ENCODE measurements at regions not wholly inside any gene's neighbourhood (a gene's known extent, or its start where the extent isn't known, plus 50 kb on each side); places are given as distances from the start of the nearest gene placed in this dataset.

DNA sequence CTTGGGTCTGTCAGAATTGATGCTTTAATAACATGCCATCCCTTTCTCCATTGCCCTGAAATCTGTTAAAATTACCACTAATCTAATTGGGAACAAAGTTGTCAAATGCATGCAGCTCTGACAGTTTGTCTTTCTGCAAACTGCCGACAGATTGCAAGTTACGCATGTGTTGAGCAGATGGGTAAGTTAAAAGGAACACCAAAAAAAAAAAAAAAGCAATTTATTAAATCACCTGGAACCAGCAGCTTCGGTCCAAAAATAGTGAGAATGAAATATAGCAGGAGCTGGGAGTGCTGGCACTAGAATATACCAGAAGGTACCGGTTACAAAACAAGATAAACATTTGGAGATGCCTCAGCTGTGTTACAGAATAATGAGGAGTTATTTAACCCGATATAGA lies 149.6 kb upstream of the C1orf87 start:
- no peaks in the 10 kb centered on the region for H3K36me3 ChIP-seq (ENCODE audit: control insufficient read depth, insufficient read depth, low read length)
- no peak overlapping the region for H3K4me3 ChIP-seq (ENCODE audit: low read depth, low read length)
- ChIA-PET POLR2A (no interaction called here), CTCF (interaction anchor here (0.6 kb wide), 1 partner anchor 117 kb away, joined by 5 read pairs; no protein-coding TSS in a partner anchor)
- H3K27me3 ChIP-seq (ENCODE audit: control insufficient read depth, insufficient read depth, low read length), result no peaks in the 10 kb centered on the region
- TF ChIP-seq, protein P1, sequence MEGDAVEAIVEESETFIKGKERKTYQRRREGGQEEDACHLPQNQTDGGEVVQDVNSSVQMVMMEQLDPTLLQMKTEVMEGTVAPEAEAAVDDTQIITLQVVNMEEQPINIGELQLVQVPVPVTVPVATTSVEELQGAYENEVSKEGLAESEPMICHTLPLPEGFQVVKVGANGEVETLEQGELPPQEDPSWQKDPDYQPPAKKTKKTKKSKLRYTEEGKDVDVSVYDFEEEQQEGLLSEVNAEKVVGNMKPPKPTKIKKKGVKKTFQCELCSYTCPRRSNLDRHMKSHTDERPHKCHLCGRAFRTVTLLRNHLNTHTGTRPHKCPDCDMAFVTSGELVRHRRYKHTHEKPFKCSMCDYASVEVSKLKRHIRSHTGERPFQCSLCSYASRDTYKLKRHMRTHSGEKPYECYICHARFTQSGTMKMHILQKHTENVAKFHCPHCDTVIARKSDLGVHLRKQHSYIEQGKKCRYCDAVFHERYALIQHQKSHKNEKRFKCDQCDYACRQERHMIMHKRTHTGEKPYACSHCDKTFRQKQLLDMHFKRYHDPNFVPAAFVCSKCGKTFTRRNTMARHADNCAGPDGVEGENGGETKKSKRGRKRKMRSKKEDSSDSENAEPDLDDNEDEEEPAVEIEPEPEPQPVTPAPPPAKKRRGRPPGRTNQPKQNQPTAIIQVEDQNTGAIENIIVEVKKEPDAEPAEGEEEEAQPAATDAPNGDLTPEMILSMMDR (IDR thresholded peaks at IDR 0.05; ENCODE audit: insufficient read depth, low read depth, low read length), result no peak
- no peak for DNase-seq (ENCODE audit: low read depth)

DNA sequence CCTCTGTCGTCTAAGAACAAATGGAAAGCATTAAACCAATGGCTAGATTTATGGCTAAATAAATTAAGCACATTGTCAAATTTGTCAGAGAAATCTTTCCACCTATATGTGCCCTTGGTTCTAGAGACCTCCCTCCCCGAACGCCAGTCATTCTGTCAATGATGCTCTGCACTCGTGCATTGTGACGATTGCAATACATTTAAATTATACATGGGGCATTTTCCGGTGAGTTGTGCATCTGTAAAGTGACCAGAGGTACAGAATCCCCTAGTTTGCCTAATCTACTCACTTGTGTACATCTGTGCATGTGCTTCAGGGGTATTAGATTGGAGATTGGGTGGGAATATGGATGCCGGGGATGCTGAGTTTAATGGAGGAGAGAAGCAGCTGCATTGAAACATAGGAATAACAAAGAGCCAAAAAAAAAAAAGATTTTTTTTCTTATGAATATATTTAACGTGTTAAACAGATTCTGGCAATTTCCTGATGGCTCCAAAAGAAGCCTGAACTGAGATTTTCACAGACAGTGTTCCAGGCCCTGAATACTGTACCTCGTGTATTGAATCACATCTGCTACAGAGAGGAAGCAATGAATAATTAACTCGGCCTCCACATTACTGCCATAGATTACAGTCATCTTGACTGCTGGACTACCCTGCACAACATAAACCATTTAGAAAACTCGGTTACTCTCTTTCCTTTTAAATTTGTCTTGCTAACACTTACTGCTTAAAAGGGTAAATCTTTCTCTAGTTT lies 149.0 kb upstream of the C1orf87 start:
- POLR2A ChIA-PET, result no interaction called here
- CTCF ChIA-PET, result interaction anchor here (1.6 kb wide), 1 partner anchor 23 kb away, joined by 4 read pairs; no protein-coding TSS in a partner anchor

DNA sequence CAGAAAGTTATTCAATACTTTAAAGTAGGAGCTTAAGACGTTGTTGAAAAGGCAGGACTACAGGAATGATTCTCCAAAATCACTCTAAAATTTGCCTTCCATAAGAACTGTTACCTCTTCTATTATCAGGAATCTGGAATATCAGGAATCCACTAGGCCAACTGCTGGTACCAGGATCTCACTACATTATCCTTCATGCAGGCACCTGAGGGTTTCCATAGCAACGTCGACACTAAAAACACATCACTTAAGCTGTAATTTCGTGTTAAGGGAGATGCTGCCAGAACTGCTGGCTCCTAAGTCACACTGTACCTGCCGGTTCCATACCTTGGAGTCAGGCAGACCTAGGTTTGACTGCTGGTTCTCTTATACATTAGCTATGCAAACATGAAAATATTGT lies 139.7 kb upstream of the C1orf87 start:
- no peak for DNase-seq (ENCODE audit: low read depth)
- ChIA-PET CTCF (interaction anchor here (0.5 kb wide), 1 partner anchor 84 kb away, joined by 3 read pairs; no protein-coding TSS in a partner anchor), POLR2A (no interaction called here)
- no peaks in the 10 kb centered on the region for H3K27me3 ChIP-seq (ENCODE audit: control insufficient read depth, insufficient read depth, low read length)
- no peaks in the 10 kb centered on the region for H3K36me3 ChIP-seq (ENCODE audit: control insufficient read depth, insufficient read depth, low read length)
- TF ChIP-seq, protein P1 (IDR thresholded peaks at IDR 0.05; ENCODE audit: insufficient read depth, low read depth, low read length), result no peak
- H3K4me3 ChIP-seq (ENCODE audit: low read depth, low read length), result no peak overlapping the region

More for the DNA sequence above, 149.0 kb upstream of the C1orf87 start:
- no peak for DNase-seq (ENCODE audit: low read depth)
- H3K4me3 ChIP-seq (ENCODE audit: low read depth, low read length), result no peak overlapping the region
- TF ChIP-seq, protein P1 (IDR thresholded peaks at IDR 0.05; ENCODE audit: insufficient read depth, low read depth, low read length), result no peak
- no peaks in the 10 kb centered on the region for H3K27me3 ChIP-seq (ENCODE audit: control insufficient read depth, insufficient read depth, low read length)
- no peaks in the 10 kb centered on the region for H3K36me3 ChIP-seq (ENCODE audit: control insufficient read depth, insufficient read depth, low read length)

DNA sequence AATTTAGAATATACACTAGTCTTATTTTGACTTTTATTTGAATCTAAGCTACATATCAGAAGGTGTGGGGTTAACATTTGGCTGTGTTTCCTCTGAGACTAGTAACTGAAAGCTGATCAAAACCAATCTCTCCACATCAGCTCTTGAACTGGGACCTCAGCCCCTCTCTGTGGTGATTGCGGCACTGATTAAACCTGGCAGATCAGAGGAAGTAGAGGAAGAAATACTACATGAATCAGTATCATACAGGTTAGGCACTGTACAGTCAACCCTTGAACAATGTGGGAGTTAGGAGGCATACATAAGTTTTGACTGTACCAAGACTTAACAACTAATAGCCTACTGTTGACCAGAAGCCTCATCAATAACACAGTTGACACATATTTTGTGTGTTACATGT lies 122.5 kb upstream of the C1orf87 start:
- CTCF ChIA-PET, result no interaction called here
- TF ChIP-seq, protein P1 (IDR thresholded peaks at IDR 0.05; ENCODE audit: insufficient read depth, low read depth, low read length), result no peak
- no peak for DNase-seq (ENCODE audit: low read depth)
- no peaks in the 10 kb centered on the region for H3K36me3 ChIP-seq (ENCODE audit: control insufficient read depth, insufficient read depth, low read length)
- H3K4me3 ChIP-seq (ENCODE audit: low read depth, low read length), result no peak overlapping the region
- no peaks in the 10 kb centered on the region for H3K27me3 ChIP-seq (ENCODE audit: control insufficient read depth, insufficient read depth, low read length)
- POLR2A ChIA-PET, result no interaction called here

DNA sequence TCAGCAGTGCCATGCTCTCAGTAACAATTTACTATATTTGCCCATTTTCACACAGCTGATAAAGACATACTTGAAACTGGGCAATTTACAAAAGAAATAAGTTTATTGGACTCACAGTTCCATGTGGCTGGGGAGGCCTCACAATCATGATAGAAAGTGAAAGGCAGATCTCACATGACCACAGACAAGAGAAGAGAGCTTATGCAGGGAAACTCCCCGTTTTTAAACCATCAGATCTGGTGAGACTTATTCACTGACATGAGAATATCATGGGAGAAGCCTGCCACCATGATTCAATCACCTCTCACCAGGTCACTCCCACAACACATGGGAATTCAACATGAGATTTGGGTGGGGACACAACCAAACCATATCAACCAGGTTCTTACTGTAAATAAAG lies 112.1 kb upstream of the C1orf87 start:
- TF ChIP-seq, protein P1 (IDR thresholded peaks at IDR 0.05; ENCODE audit: insufficient read depth, low read depth, low read length), result no peak
- H3K27me3 ChIP-seq (ENCODE audit: control insufficient read depth, insufficient read depth, low read length), result no peaks in the 10 kb centered on the region
- POLR2A ChIA-PET, result no interaction called here
- CTCF ChIA-PET, result no interaction called here
- H3K4me3 ChIP-seq (ENCODE audit: low read depth, low read length), result no peak overlapping the region
- no peak for DNase-seq (ENCODE audit: low read depth)
- no peaks in the 10 kb centered on the region for H3K36me3 ChIP-seq (ENCODE audit: control insufficient read depth, insufficient read depth, low read length)
